NOMO-1 (cell line): ENCODE measurements at regions not wholly inside any gene's neighbourhood (a gene's known extent, or its start where the extent isn't known, plus 50 kb on each side); places are given as distances from the start of the nearest gene placed in this dataset.

ENCODE experiments used
- DNase-seq, 2 experiments: peaks; one replicate each; lab custom pipeline; 2025; ENCODE audit not compliant: unreplicated experiment in 2 of 2; lab: John Stamatoyannopoulos, UW

DNA sequence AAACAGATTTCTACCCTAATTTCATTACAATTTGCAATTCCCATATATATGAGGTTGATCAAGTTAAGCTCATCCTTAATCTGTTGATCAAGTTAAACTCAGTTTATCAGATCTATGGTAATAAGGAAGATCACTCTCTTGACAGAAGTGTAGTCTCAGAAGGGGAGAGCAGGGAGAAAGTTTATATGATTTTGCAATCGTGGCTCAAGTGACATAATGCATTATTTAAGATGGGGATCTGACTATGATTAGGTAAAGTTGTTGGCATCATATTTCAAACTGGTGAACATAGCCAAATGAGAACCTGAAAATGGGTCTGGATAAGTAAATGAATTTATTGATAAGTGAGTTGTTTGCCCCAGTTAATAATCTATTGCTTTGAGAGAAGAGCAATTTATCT, 995.3 kb downstream of the OTOL1 start:
- DNase-seq = no peak

DNA sequence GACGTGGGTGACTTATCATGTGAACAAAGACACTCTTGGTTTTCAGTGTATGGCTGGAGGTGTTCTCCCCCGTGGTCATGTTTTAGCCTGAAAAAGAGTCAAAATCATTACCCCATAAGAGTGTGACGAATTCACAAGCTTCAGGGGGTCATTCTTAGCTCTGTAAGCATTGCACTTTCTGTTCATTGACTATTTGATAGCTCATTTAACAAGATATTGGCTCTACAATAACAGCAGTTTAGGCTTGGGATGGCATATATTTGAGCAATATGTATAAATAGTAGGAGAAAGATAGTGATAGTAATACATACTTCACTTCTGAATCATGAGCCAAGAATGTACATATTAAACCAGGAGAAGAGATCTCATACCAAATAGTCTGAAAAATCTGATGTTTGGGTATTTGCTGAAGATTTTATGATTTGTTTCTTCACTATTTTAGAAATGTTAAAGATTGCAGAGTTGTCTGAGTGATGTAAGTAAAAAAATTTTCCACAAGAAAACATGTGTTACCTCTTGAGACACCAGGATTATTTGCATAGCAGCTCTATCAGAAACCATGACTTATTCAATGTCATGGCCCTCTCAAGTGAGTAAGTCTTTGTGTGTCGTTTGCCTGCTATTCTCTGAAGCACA, 996.0 kb downstream of the OTOL1 start:
- DNase-seq = no peak

DNA sequence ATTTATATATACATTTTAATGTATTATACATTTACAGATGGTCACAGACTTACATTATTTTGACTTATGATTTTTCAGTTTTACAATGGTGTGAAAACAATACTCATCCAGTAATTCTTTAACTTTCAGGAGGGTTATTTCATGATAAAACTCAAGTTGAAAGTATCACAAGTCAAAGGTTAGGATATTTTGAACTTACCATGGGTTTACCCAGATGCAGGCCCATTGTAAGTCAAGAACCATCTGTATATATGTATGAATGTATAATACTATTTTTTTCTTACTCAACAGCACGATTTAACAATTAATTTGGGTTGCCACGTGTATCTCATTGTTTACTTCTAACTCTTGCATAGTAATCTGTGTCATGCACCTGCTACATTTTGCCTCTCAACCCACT, 1002.0 kb downstream of the OTOL1 start:
- DNase-seq = no peak

DNA sequence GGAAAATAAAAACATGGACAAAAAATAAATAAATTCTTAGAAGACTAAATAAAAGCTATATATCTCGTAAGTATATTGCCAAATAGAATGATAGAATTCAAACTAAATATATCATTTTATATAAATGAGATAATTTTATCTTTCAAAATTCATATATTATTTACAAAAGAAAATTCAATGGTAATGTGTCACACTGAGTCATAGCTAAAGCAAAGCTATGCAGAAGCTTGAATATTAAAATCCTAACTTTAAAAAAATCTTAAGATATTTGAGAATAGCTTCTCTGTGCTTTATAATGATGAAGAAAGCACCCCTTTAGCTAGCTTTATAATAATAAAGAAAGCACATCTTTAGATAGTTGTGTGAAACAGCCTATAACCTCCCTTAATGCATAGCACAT, 1010.8 kb downstream of the OTOL1 start:
- DNase-seq = no peak

DNA sequence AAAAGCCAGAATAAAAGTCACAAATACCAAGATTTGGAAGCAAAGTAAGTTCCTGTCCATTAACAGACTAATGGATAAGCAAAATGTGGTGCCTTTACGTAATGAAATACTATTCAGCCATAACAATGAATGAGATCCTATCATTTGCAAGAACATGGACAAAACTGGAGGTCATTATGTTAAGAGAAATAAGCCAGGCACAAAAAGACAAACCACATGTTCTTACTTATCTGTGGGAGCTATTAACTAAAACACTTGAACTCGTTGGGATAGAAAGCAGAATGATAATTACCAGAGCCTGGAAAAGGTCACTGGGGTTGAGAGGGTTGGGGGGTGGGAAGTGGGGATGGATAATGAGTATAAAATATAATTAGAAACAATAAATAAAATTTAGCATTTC, 1015.9 kb downstream of the OTOL1 start:
- no peak for DNase-seq

DNA sequence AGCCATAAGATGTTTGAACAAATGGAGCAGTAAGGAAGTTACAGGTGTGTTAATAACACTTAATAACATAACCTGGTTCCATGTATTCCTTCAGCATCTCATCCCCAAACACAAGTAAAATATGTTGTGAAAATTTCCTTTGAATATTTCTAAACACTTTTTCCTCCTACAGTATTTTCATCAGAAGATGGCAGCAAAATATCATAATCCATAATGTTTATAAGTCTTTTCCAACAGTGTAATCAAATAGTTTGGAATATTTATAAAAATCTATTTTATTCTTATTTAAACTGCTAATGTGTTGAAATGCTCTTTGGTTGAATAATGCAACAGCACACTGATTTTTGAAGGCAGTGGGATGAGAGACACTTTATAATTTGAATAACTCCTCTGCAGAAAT, 1020.5 kb downstream of the OTOL1 start:
- DNase-seq = no peak

DNA sequence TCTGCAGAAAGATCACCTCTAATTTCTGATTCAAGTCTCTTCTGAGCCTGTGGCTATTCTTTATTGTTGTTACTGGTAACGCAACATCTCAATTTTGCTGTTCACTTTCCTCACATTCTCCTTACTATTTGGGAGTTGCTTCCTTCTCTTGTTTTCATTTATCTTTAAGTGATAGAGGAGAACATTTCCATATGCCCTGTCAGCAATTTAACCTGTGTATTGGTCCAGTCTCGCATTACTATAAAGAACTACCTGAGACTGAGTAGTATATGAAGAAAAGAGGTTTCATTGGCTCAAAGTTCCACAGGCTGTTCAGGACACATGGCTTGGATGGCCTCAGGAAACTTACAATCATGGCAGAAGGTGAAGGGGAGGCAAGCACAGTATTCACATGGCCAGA, 1025.1 kb downstream of the OTOL1 start:
- DNase-seq = no peak

DNA sequence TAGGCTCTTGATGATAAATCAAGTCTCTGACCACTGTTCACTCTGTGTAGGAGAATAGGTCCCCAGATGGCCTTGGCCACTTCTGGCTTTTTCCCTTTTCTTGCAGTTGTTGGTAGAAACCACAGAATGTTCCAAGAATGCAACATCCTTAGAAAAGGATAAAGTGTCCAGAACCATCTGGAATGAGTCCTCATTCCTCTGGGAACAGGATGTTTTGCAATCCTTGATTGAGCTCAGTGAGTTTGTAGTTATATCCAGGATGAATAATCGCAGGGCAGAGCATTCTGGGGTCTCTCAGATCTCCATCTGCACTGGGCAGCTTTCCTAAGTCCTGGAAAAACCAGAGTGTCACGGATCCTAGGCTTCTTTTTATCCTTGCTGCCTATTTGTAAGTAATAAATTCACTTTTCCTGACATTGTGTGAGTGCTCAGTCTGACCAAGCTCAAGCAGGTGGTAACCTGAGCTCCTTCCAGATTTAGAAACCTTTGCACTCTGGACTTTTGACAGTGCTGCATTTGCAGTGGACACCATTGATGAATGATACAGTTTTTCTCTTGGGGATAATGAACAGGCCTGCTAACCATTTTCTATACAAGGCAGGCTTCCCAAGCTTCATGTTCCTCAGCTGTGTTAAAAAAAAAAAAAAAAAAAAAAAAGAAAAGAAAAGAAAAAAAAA, 1028.6 kb downstream of the OTOL1 start:
- no peak for DNase-seq

DNA sequence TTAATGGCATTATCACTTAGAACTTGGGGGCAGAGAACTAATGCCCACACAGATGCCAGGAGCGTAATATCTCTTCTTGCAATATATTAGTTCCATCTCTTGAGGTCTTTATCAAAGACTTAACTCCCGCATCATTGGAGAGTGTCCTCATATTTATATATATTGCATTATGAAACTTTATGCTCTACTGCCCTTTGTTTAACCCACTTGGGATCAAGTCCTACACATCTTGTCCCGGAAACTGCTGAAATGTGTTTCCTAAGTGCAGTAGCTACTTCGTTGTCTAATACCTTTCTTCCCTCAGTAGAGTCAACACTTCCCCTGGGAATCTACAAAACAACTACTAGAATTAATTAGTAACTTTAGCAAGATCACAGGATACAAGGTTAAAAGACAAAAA, 1029.2 kb downstream of the OTOL1 start:
- no peak for DNase-seq

DNA sequence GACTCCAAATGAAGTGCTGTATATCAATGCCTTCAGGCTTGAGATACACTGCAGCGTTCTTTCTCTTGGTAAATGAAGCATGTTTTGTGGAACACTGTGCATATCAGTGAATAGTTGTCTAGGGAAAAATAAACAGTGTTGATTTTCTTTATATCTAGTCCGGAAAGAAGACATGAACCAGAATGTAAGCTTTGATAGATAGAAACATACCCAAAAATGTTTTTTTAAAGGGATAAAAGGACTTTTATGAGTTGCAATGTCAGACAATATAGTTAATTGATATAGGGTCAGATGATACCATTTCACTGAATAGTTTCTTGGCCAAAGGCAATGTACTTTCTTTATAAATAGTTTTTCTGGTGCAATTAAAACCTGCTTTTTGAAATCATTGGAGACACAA, 1037.8 kb downstream of the OTOL1 start:
- DNase-seq = no peak

DNA sequence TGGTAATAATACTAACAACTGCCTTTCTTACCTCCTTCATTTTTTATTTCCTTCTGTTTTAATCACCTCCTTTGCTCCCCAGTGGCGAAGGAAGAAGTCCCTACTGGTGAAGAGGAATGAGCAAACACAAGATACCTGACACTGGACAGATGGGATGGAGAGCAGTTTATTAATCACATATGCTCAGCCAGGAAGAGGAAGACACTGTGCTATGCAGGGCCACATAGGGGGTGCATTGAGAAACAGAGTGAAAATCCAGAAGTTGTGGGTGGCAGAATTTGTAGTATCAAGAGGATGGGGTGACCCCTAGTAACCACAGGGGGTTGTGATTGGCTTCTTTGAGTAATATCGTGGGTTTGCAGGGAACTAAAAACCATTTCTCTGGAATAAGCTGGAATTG, 1041.9 kb downstream of the OTOL1 start:
- no peak for DNase-seq

DNA sequence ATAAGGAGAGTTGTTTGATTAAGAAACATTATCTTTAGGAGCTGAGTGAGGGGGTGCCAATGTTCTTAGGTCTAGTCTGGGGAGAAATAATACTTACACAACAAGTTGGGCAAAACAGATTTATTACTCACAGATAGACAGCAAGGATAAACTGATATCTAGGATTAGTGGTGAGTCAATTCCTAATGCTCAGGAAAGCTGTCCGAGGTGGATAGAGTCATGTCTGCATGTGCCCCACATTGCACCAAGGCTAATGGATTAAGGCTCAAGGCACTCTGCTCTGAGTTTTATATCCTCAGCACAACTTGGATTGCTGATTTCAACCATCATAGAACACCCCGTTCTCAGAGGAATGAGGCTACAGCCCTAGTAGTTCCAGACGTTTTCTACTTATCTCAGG, 1042.3 kb downstream of the OTOL1 start:
- no peak for DNase-seq

DNA sequence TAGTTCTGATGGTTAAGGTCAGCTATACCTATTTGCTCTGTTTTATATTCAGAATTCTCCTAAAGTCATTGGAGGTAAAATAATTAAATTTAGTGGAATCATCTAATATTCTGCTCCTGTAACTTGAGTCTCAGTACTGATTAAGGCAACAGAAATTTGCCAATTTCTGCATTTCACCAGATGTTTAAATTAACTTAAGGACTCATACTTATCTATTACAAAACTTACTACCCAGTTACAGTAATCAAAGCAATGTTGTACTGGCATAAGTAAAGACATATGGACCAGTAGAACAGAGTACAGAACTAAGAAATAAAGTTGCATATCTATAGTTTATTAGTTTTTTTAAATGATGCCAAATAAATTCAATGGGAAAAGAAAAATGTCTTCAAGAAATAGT, 1043.8 kb downstream of the OTOL1 start:
- DNase-seq = no peak

DNA sequence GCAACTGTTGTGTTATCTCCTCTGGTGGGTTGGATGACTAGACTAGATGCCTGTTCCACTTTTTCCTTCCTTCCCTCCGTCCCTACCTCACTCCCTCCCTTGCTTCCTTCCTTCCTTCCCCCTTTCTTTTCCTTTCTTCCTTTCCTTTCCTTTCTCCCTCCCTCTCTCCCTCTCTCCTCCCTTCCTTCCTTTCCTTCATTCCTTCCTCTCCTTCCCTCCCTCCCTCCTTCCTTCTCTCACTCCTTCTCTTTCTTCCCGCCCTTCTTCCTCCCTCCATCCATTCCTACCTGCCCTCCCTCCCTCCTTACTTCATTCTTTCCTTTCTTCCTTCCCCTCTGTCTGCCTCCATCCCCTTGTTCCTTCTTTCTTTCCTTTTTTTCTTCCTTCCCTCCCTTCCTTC, 1045.3 kb downstream of the OTOL1 start:
- no peak for DNase-seq

DNA sequence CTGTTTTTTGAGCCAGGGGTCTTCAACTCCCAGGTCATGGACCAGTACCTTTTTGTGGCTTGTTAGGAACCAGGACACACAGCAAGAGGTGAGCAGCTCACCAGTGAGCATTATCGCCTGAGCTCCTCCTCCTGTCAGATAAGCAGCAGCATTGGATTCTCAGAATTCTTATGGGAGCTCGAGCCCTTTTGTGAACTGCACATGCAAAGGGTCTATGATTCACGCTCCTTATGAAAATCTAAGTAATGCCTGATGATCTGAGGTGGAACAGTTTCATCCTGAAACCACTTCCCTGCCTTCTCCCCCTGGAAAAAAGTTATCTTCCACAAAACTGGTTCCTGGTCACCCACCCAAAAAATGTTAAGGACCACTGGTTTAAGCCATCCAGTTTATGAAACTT, 1047.6 kb downstream of the OTOL1 start:
- DNase-seq = no peak

DNA sequence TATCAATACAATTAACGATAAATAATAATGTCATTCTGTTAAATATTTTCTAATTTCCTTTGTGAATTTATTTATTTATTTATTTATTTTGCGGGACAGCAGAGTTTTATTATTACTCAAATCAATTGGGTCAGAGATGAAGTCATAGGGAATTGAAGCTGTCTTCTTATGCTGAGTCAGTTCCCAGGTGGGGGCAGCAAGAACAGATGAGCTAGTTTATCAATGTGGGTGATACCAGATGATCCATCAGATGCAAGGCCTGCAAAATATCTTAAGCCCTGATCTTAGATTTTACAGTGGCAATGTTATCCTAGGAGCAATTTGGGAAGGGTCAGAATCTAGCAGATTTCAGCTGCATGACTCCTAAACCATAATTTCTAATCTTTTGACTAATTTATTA, 1050.3 kb downstream of the OTOL1 start:
- DNase-seq = no peak

DNA sequence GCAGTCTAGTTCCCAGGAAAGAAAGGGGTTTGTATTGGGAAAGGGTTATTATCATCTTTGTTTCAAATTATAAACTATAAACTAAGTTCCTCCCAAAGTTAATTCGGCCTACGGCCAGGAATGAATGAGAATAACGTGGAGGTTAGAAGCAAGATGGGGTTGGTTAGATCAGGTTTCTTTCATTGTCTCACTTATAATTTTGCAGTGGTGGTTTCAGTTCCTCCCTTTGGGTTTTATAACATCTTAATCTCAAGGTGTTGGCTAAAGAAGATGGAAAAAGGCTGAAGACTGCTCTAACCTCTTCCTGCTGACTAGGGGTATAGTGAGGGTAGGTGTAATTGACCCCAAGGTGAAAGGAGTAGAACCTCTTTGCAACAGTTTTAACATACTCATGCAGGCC, 1050.7 kb downstream of the OTOL1 start:
- no peak for DNase-seq

DNA sequence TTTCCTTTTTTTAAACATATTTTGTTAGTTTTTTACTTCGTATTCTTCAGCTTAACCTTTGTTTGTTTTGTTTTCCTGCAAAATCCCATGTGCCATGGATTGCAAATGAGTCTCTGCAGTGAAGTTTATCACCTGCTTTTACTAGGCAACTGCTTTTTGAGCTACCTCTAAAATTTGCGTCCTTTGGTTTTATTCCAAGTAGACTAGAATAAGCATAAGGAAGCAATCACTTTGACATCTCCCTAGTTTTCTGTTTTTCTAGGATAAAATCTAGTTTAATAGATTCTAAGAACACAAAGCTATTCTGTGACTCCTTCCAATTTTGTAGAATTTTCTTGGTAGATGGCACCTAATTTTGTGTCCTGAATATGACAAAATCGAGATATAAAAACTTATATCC, 1059.2 kb downstream of the OTOL1 start:
- no peak for DNase-seq

DNA sequence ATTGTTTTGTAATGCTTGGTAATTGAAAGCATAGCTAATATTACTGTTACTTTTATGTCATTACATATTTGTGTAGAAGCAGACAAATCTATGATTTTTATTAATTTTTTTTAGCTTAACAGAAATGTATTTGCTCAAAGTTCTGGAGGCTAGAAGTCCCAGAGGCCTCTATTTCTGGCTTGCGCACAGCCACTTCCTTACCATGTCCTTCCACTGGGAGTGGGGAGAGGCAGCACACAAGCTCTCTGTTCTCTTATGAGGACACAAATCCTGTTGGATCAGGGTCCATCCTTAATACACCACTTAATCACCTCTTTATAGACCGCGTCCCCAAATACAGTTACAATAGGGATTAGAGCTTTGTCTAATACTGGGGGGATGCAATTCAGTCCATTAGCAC, 1061.4 kb downstream of the OTOL1 start:
- no peak for DNase-seq

DNA sequence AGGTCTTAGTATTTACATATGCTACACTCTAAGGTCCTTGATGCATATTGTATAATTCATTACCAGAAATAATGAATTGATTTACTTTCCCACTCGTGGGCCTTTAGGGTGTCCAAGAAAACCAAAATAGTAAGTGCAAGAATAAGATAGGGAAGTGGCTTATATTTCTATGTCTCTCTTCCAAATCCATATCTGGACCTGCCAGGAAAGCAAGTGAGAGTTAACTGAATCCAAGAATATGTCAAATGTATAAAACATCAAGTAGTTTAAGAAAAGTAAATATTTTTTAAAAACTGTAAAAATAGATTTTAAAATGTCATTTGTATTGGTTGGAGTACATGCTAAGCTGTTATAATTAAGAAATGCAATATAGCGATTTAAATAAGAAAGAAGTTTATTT, 1072.1 kb downstream of the OTOL1 start:
- DNase-seq = no peak

DNA sequence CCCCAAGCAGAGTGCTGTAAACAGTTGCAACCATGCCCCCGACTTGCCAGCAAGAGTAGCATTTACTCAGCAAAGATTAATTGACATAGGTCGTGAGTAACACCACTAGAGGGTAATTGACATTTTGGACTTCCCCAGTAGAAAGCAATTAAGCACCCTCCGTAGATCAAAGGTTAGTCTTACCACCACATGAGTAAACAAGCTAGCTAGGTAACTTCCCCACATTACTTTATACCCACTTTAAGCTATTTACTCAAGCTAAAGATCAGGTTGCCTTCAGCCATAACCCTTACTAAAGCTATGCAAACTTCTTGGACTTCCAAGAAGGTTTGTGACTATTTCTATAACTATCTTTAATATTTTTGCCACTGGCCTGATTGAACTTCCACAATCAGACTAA, 1072.7 kb downstream of the OTOL1 start:
- DNase-seq = no peak

DNA sequence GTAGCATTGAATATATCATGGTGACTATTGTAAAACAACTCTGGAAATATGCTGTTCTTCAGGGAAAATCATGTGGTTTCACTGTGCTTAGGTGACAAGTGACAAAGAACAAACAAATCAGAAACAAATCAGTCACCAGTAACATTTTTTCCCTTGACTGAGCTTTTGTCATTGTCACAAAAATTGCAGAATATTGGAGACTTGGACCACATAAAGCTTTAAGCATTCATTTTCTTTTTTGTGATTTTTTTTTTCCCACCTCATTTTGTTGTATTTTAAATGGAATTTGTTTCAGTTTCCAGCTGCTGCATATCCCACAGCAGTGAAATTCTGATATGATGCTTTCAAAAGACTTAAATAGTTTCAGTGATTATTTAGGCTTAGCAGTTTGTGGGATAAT, 1088.4 kb downstream of the OTOL1 start:
- no peak for DNase-seq

DNA sequence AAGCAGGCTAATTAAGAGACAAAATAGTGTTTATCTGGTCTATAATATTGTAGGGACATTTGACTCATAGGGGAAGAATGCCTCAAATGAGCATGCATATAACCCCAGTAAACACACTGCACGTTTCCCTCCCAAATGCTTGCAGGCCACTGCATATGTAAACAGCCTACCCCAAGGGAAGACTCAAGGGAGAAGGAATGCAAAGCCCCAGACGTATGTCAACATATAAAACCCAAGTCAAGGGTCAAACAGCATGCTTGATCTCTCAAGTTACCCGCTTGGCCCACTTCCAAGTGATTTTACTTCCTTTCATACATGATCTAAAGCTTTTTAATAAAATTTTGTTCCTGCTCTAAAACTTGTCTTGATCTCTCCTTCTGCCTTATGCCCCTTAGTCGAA, 1090.0 kb downstream of the OTOL1 start:
- DNase-seq = no peak
